GM19239 (cell line): ENCODE measurements at regions not wholly inside any gene's neighbourhood (a gene's known extent, or its start where the extent isn't known, plus 50 kb on each side); places are given as distances from the start of the nearest gene placed in this dataset.
"Not testable (repeated sequence)": the region's sequence is repeated elsewhere in the genome, so short reads cannot be mapped to it uniquely, and the experiment has no call there.

Experiments
- DNase-seq: peaks from one replicate; pipeline ENCODE4 v3.0.0; 2011; ENCODE audit warnings: low spot score; ENCODE audit not compliant: insufficient read length
- FAIRE-seq: peaks from 2 replicates; lab custom pipeline; 2011; peaks lifted over from hg19 to GRCh38; lab: Jason Lieb, UNC

- FAIRE-seq = not testable (repeated sequence)
These were observed 50.3 kb upstream of the UGT2B15 start for GRCh38 chr4:68720723-68721122.

GRCh38 chr4:68724426-68724825 is 54.0 kb upstream of the UGT2B15 start:
- no peak for DNase-seq

More at GRCh38 chr4:68720723-68721122, 50.3 kb upstream of the UGT2B15 start:
- not testable (repeated sequence) for DNase-seq

GRCh38 chr4:68724922-68725321 is 54.5 kb upstream of the UGT2B15 start:
- DNase-seq = no peak
- no peak for FAIRE-seq

More at GRCh38 chr4:68724426-68724825, 54.0 kb upstream of the UGT2B15 start:
- FAIRE-seq = no peak

GRCh38 chr4:68732653-68733466 is 62.4 kb upstream of the UGT2B15 start:
- peak; percentile 96 for FAIRE-seq

GRCh38 chr4:68734095-68734494 is 63.6 kb upstream of the UGT2B15 start:
- FAIRE-seq = peak; percentile 92

More at GRCh38 chr4:68732653-68733466, 62.4 kb upstream of the UGT2B15 start:
- peak; percentile 14 for DNase-seq

GRCh38 chr4:68735106-68735505 is 64.7 kb upstream of the UGT2B15 start:
- FAIRE-seq = no peak
- DNase-seq = no peak

More at GRCh38 chr4:68734095-68734494, 63.6 kb upstream of the UGT2B15 start:
- DNase-seq = no peak

- DNase-seq (no peak), FAIRE-seq (peak; percentile 14)
These were observed 66.4 kb upstream of the UGT2B15 start for GRCh38 chr4:68736813-68737212.

- FAIRE-seq (no peak), DNase-seq (no peak)
These were observed 67.6 kb upstream of the UGT2B15 start for GRCh38 chr4:68738036-68738435.

- DNase-seq (no peak), FAIRE-seq (no peak)
These were observed 71.4 kb upstream of the UGT2B10 start for GRCh38 chr4:68744368-68744767.

- DNase-seq (no peak), FAIRE-seq (peak; percentile 76)
These were observed 67.4 kb upstream of the UGT2B10 start for GRCh38 chr4:68748181-68748991.

GRCh38 chr4:68750555-68750954 is 65.2 kb upstream of the UGT2B10 start:
- FAIRE-seq (no peak), DNase-seq (no peak)

- DNase-seq (no peak), FAIRE-seq (no peak)
These were observed 64.7 kb upstream of the UGT2B10 start for GRCh38 chr4:68751138-68751537.

GRCh38 chr4:68765876-68766275 is 49.9 kb upstream of the UGT2B10 start:
- FAIRE-seq = no peak
- no peak for DNase-seq
